Parathyroid adenoma (tissue), 2 donors: ENCODE measurements at regions not wholly inside any gene's neighbourhood (a gene's known extent, or its start where the extent isn't known, plus 50 kb on each side); places are given as distances from the start of the nearest gene placed in this dataset.
"Not testable (repeated sequence)": the region's sequence is repeated elsewhere in the genome, so short reads cannot be mapped to it uniquely, and the experiment has no call there.

ENCODE experiments used
- H2AFZ ChIP-seq: fragments of 300-600 bp; sonication (generic); one replicate; pipeline ENCODE4 v1.7.0; 2017; ENCODE audit warnings: antibody characterized with exemption, mild to moderate bottlenecking
- H3K27ac ChIP-seq: fragments of 300-600 bp; sonication (generic); one replicate; pipeline ENCODE4 v1.7.0; 2017
- H3K27me3 ChIP-seq: fragments of 300-600 bp; sonication (generic); one replicate; pipeline ENCODE4 v1.7.0; 2017; ENCODE audit warnings: low read length; ENCODE audit not compliant: control insufficient read depth, insufficient read depth
- H3K36me3 ChIP-seq: fragments of 300-600 bp; sonication (generic); one replicate; pipeline ENCODE4 v1.7.0; 2017; ENCODE audit warnings: low read length; ENCODE audit not compliant: control insufficient read depth, insufficient read depth
- H3K4me1 ChIP-seq: fragments of 300-600 bp; sonication (generic); one replicate; pipeline ENCODE4 v1.7.0; 2017; ENCODE audit warnings: control low read depth
- H3K4me2 ChIP-seq: fragments of 300-600 bp; sonication (generic); one replicate; pipeline ENCODE4 v1.7.0; 2017; ENCODE audit warnings: low read length
- H3K4me3 ChIP-seq: fragments of 300-600 bp; sonication (generic); one replicate; pipeline ENCODE4 v1.7.0; 2017; ENCODE audit warnings: low read depth, low read length
- H3K79me2 ChIP-seq: fragments of 300-600 bp; sonication (generic); one replicate; pipeline ENCODE4 v1.7.0; 2017; ENCODE audit warnings: control low read depth
- H3K9ac ChIP-seq: fragments of 300-600 bp; sonication (generic); one replicate; pipeline ENCODE4 v1.7.0; 2017; ENCODE audit warnings: mild to moderate bottlenecking
- H3K9me3 ChIP-seq: fragments of 300-600 bp; sonication (generic); one replicate; pipeline ENCODE4 v1.7.0; 2017; ENCODE audit warnings: low read length; ENCODE audit not compliant: control insufficient read depth
- TF ChIP-seq, protein P1 (sequence below): fragments of 300-600 bp; sonication (generic); IDR thresholded peaks from one replicate; pipeline ENCODE4 v1.7.0; 2017; ENCODE audit warnings: antibody characterized with exemption, mild to moderate bottlenecking
- donor health status: primary hyperparathyroidism.

DNA sequence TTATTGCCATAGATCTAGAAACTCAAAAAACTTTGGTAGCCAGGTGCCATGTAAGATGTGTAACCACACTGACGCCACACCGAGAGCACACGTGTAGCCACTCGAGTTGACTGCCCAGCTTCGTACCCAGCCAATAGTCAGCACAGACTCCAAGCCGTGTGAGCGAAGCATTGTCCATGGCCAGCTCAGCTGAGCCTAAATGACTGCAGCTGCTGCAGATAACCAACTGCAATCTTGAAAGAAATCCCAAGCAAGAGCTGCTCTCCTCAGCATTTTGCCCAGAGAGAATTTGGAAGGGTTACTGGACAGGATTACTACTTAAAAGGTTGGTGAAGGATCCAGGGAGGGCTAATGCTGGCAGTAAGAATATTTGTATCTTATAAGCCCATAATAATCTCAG lies 193.0 kb upstream of the THRB start:
- Histone ChIP-seq H3K36me3 (no peaks in the 10 kb centered on the region), H3K4me3 (no peak overlapping the region), H3K4me1 (no peaks in the 10 kb centered on the region), H3K79me2 (no peaks in the 10 kb centered on the region), H3K27me3 (no peaks in the 10 kb centered on the region), H3K9me3 (no peaks in the 10 kb centered on the region), H3K9ac (no peak overlapping the region), H3K27ac (no peak overlapping the region), H2AFZ (no peak overlapping the region), H3K4me2 (no peak overlapping the region)
- TF ChIP-seq, protein P1, sequence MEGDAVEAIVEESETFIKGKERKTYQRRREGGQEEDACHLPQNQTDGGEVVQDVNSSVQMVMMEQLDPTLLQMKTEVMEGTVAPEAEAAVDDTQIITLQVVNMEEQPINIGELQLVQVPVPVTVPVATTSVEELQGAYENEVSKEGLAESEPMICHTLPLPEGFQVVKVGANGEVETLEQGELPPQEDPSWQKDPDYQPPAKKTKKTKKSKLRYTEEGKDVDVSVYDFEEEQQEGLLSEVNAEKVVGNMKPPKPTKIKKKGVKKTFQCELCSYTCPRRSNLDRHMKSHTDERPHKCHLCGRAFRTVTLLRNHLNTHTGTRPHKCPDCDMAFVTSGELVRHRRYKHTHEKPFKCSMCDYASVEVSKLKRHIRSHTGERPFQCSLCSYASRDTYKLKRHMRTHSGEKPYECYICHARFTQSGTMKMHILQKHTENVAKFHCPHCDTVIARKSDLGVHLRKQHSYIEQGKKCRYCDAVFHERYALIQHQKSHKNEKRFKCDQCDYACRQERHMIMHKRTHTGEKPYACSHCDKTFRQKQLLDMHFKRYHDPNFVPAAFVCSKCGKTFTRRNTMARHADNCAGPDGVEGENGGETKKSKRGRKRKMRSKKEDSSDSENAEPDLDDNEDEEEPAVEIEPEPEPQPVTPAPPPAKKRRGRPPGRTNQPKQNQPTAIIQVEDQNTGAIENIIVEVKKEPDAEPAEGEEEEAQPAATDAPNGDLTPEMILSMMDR: no peak

DNA sequence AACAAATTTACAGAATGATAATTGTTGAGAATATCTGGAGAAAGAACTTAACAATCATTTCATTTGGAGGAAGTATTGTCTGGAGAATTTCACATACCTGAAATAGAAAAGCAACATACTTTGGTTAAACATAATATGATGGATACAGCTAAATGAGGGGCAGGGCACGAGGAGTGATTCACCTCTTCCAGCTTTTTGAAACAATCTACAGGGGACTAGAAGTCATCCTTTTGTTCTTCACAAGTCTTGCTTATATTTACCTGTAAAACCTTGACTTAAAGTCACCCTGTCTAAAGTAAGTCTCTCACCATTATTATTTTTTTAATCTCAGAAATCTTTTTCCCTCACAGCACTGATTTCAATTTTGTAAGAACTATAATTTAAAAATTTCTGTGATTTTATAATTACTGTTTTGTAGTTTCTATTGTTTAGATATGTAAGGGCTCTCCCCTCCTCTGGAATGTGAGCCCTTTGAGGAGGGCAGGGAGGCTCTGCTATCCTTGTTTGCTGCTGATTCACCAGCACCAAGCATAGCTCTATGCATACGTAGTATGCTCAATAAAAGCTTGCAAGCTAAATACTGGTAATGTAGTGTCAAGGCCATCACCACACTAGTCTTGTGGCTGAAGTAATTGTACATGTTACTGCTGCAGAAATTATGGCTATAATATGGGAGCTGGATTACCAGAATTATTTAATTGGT lies 193.9 kb upstream of the THRB start:
- Histone ChIP-seq H3K27me3 (no peaks in the 10 kb centered on the region), H3K36me3 (no peaks in the 10 kb centered on the region), H3K4me1 (no peaks in the 10 kb centered on the region), H2AFZ (no peak overlapping the region), H3K4me2 (no peak overlapping the region), H3K4me3 (no peak overlapping the region), H3K9me3 (no peaks in the 10 kb centered on the region), H3K9ac (no peak overlapping the region), H3K27ac (no peak overlapping the region), H3K79me2 (no peaks in the 10 kb centered on the region)
- TF ChIP-seq, protein P1: no peak

DNA sequence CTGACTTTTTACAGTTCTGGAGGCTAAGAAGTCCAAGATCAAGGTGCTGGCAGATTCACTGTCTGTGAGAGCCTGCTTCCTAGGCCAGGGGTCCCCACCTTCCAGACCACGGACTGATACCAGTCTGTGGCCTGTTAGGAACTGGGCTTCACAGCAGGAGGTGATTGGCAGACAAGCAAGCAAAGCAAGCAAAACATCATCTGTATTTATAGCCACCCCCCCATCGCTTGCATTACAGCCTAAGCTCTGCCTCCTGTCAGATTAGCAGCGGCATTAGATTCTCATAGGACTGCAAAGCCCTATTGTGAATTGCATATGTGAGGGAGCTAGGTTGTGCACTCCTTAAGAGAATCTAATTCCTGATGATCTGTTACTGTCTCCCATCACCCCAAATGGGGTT lies 194.7 kb upstream of the THRB start:
- no peaks in the 10 kb centered on the region for H3K9me3 ChIP-seq
- no peaks in the 10 kb centered on the region for H3K36me3 ChIP-seq
- no peak overlapping the region for H2AFZ ChIP-seq
- H3K4me3 ChIP-seq: no peak overlapping the region
- no peaks in the 10 kb centered on the region for H3K27me3 ChIP-seq
- H3K27ac ChIP-seq: no peak overlapping the region
- TF ChIP-seq, protein P1: no peak
- no peak overlapping the region for H3K4me2 ChIP-seq
- no peaks in the 10 kb centered on the region for H3K79me2 ChIP-seq
- H3K4me1 ChIP-seq: no peaks in the 10 kb centered on the region
- no peak overlapping the region for H3K9ac ChIP-seq

DNA sequence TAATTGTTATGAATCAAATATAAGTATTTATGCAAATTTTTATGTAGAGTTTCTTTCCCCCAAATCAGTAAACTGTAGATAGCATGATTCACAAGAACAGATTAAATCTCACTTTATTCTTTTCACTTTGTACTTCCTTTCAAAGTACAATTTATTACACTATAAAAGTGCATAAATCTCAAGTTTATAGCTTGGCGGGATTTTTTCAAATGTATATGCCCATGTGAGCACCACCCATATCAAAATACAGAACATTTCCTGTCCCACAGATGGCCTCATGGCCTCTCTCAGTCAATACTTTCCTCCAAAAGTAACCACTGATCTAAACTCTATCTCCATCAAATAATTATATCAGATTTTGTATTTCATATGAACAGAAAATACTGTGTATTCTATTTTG lies 196.1 kb upstream of the THRB start:
- TF ChIP-seq, protein P1: no peak
- Histone ChIP-seq H3K9ac (no peak overlapping the region), H3K4me3 (no peak overlapping the region), H2AFZ (no peak overlapping the region), H3K27me3 (no peaks in the 10 kb centered on the region), H3K27ac (no peak overlapping the region), H3K36me3 (no peaks in the 10 kb centered on the region), H3K79me2 (no peaks in the 10 kb centered on the region), H3K4me1 (no peaks in the 10 kb centered on the region), H3K4me2 (no peak overlapping the region), H3K9me3 (no peaks in the 10 kb centered on the region)

DNA sequence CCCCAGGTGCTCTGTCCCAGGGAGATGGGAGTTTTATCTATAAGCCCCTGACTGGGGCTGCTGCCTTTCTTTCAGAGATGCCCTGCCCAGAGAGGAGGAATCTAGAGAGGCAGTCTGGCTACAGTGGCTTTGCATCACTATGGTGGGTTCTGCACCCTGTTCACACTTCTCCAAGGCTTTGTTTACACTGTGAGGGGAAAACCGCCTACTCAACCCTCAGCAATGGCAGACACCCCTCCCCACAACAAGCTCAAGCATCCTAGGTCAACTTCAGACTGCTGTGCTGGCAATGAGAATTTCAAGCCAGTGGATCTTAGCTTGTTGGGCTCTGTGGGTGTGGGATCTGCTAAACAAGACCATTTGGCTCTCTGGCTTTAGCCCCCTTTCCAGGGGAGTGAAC lies 204.4 kb upstream of the THRB start:
- not testable (repeated sequence) for H3K4me1 ChIP-seq, H2AFZ ChIP-seq, H3K79me2 ChIP-seq, H3K4me2 ChIP-seq, H3K9ac ChIP-seq, H3K27me3 ChIP-seq, H3K27ac ChIP-seq, H3K36me3 ChIP-seq, H3K9me3 ChIP-seq, H3K4me3 ChIP-seq
